CD4-positive, alpha-beta memory T cell (primary cell): ENCODE measurements at regions not wholly inside any gene's neighbourhood (a gene's known extent, or its start where the extent isn't known, plus 50 kb on each side); places are given as distances from the start of the nearest gene placed in this dataset.
A peak's percentile ranks its signal among the peaks of the same experiment; 100 is the strongest.
"Not testable (repeated sequence)": the region's sequence is repeated elsewhere in the genome, so short reads cannot be mapped to it uniquely, and the experiment has no call there.

ENCODE experiments used
- CTCF ChIA-PET: fragments of 350-600 bp; sonication (Branson Sonifier 250); formaldehyde crosslinking; loops from one replicate; lab custom pipeline; 2021; ENCODE audit warnings: inconsistent platforms; ENCODE audit not compliant: partially characterized antibody; lab: Charles Lee
- POLR2A ChIA-PET: fragments of 350-600 bp; sonication (Branson Sonifier 250); formaldehyde crosslinking; loops from one replicate; lab custom pipeline; 2021; ENCODE audit not compliant: partially characterized antibody; lab: Charles Lee
- DNase-seq, 5 donors: peaks; one replicate each; pipeline versions ENCODE4 v3.0.0 to v3.0.0-alpha.2; 2020 to 2022; ENCODE audit warnings: mixed read lengths in 1 of 5
- H3K27ac ChIP-seq: one replicate; pipeline ENCODE4 v1.7.0; 2013; ENCODE audit warnings: low read depth, low read length
- H3K27me3 ChIP-seq: 2 replicates; pipeline ENCODE4 v1.7.0; 2013; ENCODE audit warnings: mild to moderate bottlenecking, low read length, moderate library complexity; ENCODE audit not compliant: insufficient read depth
- H3K36me3 ChIP-seq: 2 replicates; pipeline ENCODE4 v1.7.0; 2013; ENCODE audit warnings: mild to moderate bottlenecking, low read length, moderate library complexity; ENCODE audit not compliant: insufficient read depth
- H3K4me1 ChIP-seq: 2 replicates; pipeline ENCODE4 v1.7.0; 2013; ENCODE audit warnings: mild to moderate bottlenecking, low read length, moderate library complexity; ENCODE audit not compliant: insufficient read depth
- H3K4me3 ChIP-seq, 2 donors: one replicate each; pipeline ENCODE4 v1.7.0; 2013; ENCODE audit warnings: low read length in 2 of 2, mild to moderate bottlenecking in 1 of 2
- H3K9me3 ChIP-seq, 2 donors: one replicate each; pipeline ENCODE4 v1.7.0; 2013; ENCODE audit warnings: low read length in 2 of 2, control low read depth in 1 of 2; ENCODE audit not compliant: control insufficient read depth in 1 of 2
- H3K27ac Mint-ChIP-seq, 7 donors: one replicate each; pipeline ENCODE4 v1.8.0; 2020 to 2021; ENCODE audit warnings: mixed read lengths in 7 of 7, mild to moderate bottlenecking in 6 of 7, inconsistent platforms in 3 of 7, moderate library complexity in 3 of 7
- H3K27me3 Mint-ChIP-seq, 2 donors: one replicate each; pipeline ENCODE4 v1.8.0; 2020 to 2021; ENCODE audit warnings: mixed read lengths in 2 of 2
- H3K36me3 Mint-ChIP-seq, 2 donors: one replicate each; pipeline ENCODE4 v1.8.0; 2020 to 2021; ENCODE audit warnings: mixed read lengths in 2 of 2, inconsistent platforms in 1 of 2, mild to moderate bottlenecking in 1 of 2
- H3K4me1 Mint-ChIP-seq, 4 donors: one replicate each; pipeline ENCODE4 v1.8.0; 2020 to 2021; ENCODE audit warnings: mixed read lengths in 4 of 4, mild to moderate bottlenecking in 1 of 4
- H3K4me3 Mint-ChIP-seq, 8 donors: one replicate each; pipeline ENCODE4 v1.8.0; 2020 to 2021; ENCODE audit warnings: mixed read lengths in 8 of 8, mild to moderate bottlenecking in 7 of 8, moderate library complexity in 6 of 8, inconsistent platforms in 3 of 8
- H3K9me3 Mint-ChIP-seq, 8 donors: one replicate each; pipeline ENCODE4 v1.8.0; 2020 to 2021; ENCODE audit warnings: mixed read lengths in 8 of 8, mild to moderate bottlenecking in 5 of 8, inconsistent platforms in 3 of 8, moderate library complexity in 1 of 8
- intact Hi-C: fragments of 100-400 bp; cut with micrococcal nuclease; formaldehyde crosslinking; loops from one replicate; pipeline ENCODE4 v1.15.1; 2023

GRCh38 chr6:4210629-4211419, 75.4 kb upstream of the ECI2 start:
- Mint-ChIP-seq H3K27ac (peak overlapping the region in 2 of 7 donors; percentile 39 to 50), H3K4me1 (peaks cover 9 to 21% (median 18%) of the 10 kb centered on the region in 4 donors), H3K36me3 (peaks cover 0 to 3% of the 10 kb centered on the region in 2 donors), H3K4me3 (peak overlapping the region in 2 of 8 donors; percentile 6 to 22), H3K9me3 (peaks cover 2 to 23% (median 12%) of the 10 kb centered on the region in 8 donors), H3K27me3 (peaks cover 0 to 14% of the 10 kb centered on the region in 2 donors)
- POLR2A ChIA-PET, result interaction anchor here (0.9 kb wide), 1 partner anchor 76 kb away, joined by 3 read pairs; the partner anchor contains the start of gene ECI2
- DNase-seq, result peak in 4 of 5 donors; percentile 25 to 39 (median 33)
- Histone ChIP-seq H3K27ac (no peak overlapping the region), H3K36me3 (no peaks in the 10 kb centered on the region), H3K27me3 (no peaks in the 10 kb centered on the region), H3K4me3 (no peak overlapping the region), H3K4me1 (peaks cover 10% of the 10 kb centered on the region), H3K9me3 (peaks cover 0 to 6% of the 10 kb centered on the region in 2 donors)
- CTCF ChIA-PET, result interaction anchor here (0.6 to 2.2 kb wide), 15 partner anchors 22 to 720 kb away, joined by 3 to 15 read pairs (median 3); no protein-coding TSS in a partner anchor
- intact Hi-C loops, result loop anchor here (1.0 kb wide), 1 partner anchor 469 kb away; no protein-coding TSS in a partner anchor

- Mint-ChIP-seq H3K27ac (peak overlapping the region in 6 of 7 donors; percentile 54 to 84 (median 69)), H3K4me3 (peak overlapping the region in 4 of 8 donors; percentile 3 to 76 (median 58)), H3K4me1 (peaks cover 9 to 27% (median 18%) of the 10 kb centered on the region in 4 donors), H3K9me3 (peaks cover 2 to 28% (median 19%) of the 10 kb centered on the region in 8 donors), H3K27me3 (peaks cover 3 to 23% of the 10 kb centered on the region in 2 donors), H3K36me3 (peaks cover 2 to 5% of the 10 kb centered on the region in 2 donors)
- ChIA-PET POLR2A (no interaction called here), CTCF (interaction anchor here (1.3 to 2.2 kb wide), 5 partner anchors 32 to 468 kb away, joined by 3 to 15 read pairs (median 5); no protein-coding TSS in a partner anchor)
- no peaks in the 10 kb centered on the region for H3K36me3 ChIP-seq
- H3K9me3 ChIP-seq, result peaks cover 0 to 6% of the 10 kb centered on the region in 2 donors
- H3K27ac ChIP-seq, result no peak overlapping the region
- no peak for DNase-seq
- H3K27me3 ChIP-seq, result no peaks in the 10 kb centered on the region
- H3K4me1 ChIP-seq, result peaks cover 10% of the 10 kb centered on the region
- no peak overlapping the region for H3K4me3 ChIP-seq
- intact Hi-C loops, result no loop called here
Observed at GRCh38 chr6:4209196-4209595, 73.8 kb upstream of the ECI2 start.

GRCh38 chr6:4208158-4208557, 72.8 kb upstream of the ECI2 start:
- Histone ChIP-seq H3K4me3 (no peak overlapping the region), H3K27me3 (no peaks in the 10 kb centered on the region), H3K27ac (no peak overlapping the region), H3K36me3 (no peaks in the 10 kb centered on the region), H3K9me3 (no peaks in the 10 kb centered on the region), H3K4me1 (peaks cover 10% of the 10 kb centered on the region)
- CTCF ChIA-PET, result no interaction called here
- no peak overlapping the region for H3K4me3 Mint-ChIP-seq
- peaks cover 9 to 27% (median 18%) of the 10 kb centered on the region in 4 donors for H3K4me1 Mint-ChIP-seq
- no peak for DNase-seq
- peak overlapping the region in 1 of 7 donors; percentile 79 for H3K27ac Mint-ChIP-seq
- peaks cover 2 to 5% of the 10 kb centered on the region in 2 donors for H3K36me3 Mint-ChIP-seq
- H3K27me3 Mint-ChIP-seq, result peaks cover 3 to 24% of the 10 kb centered on the region in 2 donors
- POLR2A ChIA-PET, result no interaction called here
- intact Hi-C loops, result no loop called here
- peaks cover 2 to 20% (median 13%) of the 10 kb centered on the region in 8 donors for H3K9me3 Mint-ChIP-seq

GRCh38 chr6:4203642-4204417, 68.5 kb upstream of the ECI2 start:
- intact Hi-C loops, DNase-seq, H3K4me3 ChIP-seq, H3K4me1 ChIP-seq, H3K27ac Mint-ChIP-seq, H3K27ac ChIP-seq, H3K36me3 ChIP-seq, CTCF ChIA-PET, H3K9me3 ChIP-seq, POLR2A ChIA-PET, H3K36me3 Mint-ChIP-seq, H3K27me3 ChIP-seq, H3K4me3 Mint-ChIP-seq: not testable (repeated sequence)
- Mint-ChIP-seq H3K9me3 (peaks cover 2 to 23% (median 10%) of the 10 kb centered on the region in 8 donors), H3K27me3 (peaks cover 4 to 24% of the 10 kb centered on the region in 2 donors), H3K4me1 (peaks cover 0 to 14% (median 4%) of the 10 kb centered on the region in 4 donors)

- H3K27ac ChIP-seq, result no peak overlapping the region
- H3K36me3 Mint-ChIP-seq, result no peaks in the 10 kb centered on the region
- no peaks in the 10 kb centered on the region for H3K9me3 ChIP-seq
- no peaks in the 10 kb centered on the region for H3K9me3 Mint-ChIP-seq
- no peaks in the 10 kb centered on the region for H3K4me1 Mint-ChIP-seq
- H3K27me3 ChIP-seq, result no peaks in the 10 kb centered on the region
- H3K27me3 Mint-ChIP-seq, result peaks cover 0 to 2% of the 10 kb centered on the region in 2 donors
- H3K4me3 Mint-ChIP-seq, result no peak overlapping the region
- DNase-seq, result no peak
- H3K4me3 ChIP-seq, result no peak overlapping the region
- CTCF ChIA-PET, result no interaction called here
- H3K27ac Mint-ChIP-seq, result no peak overlapping the region
- intact Hi-C loops, result no loop called here
- POLR2A ChIA-PET, result no interaction called here
- H3K36me3 ChIP-seq, result no peaks in the 10 kb centered on the region
- no peaks in the 10 kb centered on the region for H3K4me1 ChIP-seq
Observed at GRCh38 chr6:4192627-4193026, 57.3 kb upstream of the ECI2 start.

GRCh38 chr6:4192173-4192572, 56.8 kb upstream of the ECI2 start:
- H3K4me1 ChIP-seq, result no peaks in the 10 kb centered on the region
- Mint-ChIP-seq H3K4me3 (no peak overlapping the region), H3K36me3 (no peaks in the 10 kb centered on the region), H3K27me3 (peaks cover 0 to 2% of the 10 kb centered on the region in 2 donors), H3K27ac (no peak overlapping the region), H3K4me1 (no peaks in the 10 kb centered on the region), H3K9me3 (no peaks in the 10 kb centered on the region)
- no peak overlapping the region for H3K27ac ChIP-seq
- intact Hi-C loops, result no loop called here
- POLR2A ChIA-PET, result no interaction called here
- H3K36me3 ChIP-seq, result no peaks in the 10 kb centered on the region
- H3K9me3 ChIP-seq, result no peaks in the 10 kb centered on the region
- no peaks in the 10 kb centered on the region for H3K27me3 ChIP-seq
- CTCF ChIA-PET, result no interaction called here
- no peak overlapping the region for H3K4me3 ChIP-seq
- DNase-seq, result no peak

- CTCF ChIA-PET, result no interaction called here
- no peak overlapping the region for H3K27ac Mint-ChIP-seq
Observed at GRCh38 chr6:4191271-4191721, 55.9 kb upstream of the ECI2 start.

More at GRCh38 chr6:4191271-4191721, 55.9 kb upstream of the ECI2 start:
- Mint-ChIP-seq H3K4me3 (no peak overlapping the region), H3K9me3 (no peaks in the 10 kb centered on the region), H3K36me3 (no peaks in the 10 kb centered on the region), H3K27me3 (peaks cover 0 to 2% of the 10 kb centered on the region in 2 donors), H3K4me1 (no peaks in the 10 kb centered on the region)
- no peaks in the 10 kb centered on the region for H3K36me3 ChIP-seq
- DNase-seq, result no peak
- POLR2A ChIA-PET, result no interaction called here
- no peaks in the 10 kb centered on the region for H3K27me3 ChIP-seq
- H3K4me1 ChIP-seq, result no peaks in the 10 kb centered on the region
- intact Hi-C loops, result no loop called here
- H3K4me3 ChIP-seq, result no peak overlapping the region
- no peaks in the 10 kb centered on the region for H3K9me3 ChIP-seq
- no peak overlapping the region for H3K27ac ChIP-seq
